ENCODE measurements at regions not wholly inside any gene's neighbourhood (a gene's known extent, or its start where the extent isn't known, plus 50 kb on each side); places are given as distances from the start of the nearest gene placed in this dataset.

DNA sequence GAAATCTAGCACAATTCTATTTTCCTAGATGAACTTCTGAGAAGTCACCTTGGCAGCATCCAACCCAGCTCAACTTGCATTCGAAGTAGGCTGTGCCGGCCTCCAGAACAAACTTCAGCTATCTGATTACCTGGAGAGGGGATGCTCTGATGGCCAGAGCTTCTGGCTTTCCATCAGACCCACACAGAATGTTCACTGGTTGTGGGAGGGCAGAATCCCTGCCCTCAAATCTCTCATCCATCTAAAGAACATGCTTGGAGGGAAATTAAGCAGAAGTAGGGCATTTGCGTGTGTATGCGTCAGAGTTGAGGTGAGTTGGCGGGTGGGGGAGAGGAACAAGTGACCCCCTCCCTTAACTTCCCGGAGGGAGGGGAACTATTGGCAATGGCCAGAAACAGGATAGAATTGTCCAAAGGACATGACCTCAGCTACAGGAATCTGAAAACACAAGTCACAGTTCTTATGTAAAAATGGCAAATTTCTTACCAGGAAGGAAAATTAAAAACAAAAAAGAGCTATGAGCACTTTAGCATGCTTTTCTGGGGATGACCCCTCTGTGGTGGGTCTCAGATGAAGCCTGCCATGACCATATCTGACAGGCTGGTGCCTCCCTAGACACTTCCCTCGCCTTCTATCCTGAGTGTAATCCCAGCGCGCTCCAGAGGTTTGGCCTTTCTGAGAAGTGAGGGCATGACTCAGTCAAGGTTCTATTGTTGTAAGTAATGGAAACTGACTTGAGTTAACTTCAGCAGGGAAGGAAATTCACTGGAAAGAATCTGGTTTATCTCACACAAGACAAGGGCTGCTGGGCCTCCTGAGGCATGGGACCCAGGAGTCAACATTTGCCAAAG, 278.8 kb downstream of the RPS24 start:
- DNase-seq (ENCODE audit: low read depth in 2 of 3, low spot score in 1 of 3), result no peak

DNA sequence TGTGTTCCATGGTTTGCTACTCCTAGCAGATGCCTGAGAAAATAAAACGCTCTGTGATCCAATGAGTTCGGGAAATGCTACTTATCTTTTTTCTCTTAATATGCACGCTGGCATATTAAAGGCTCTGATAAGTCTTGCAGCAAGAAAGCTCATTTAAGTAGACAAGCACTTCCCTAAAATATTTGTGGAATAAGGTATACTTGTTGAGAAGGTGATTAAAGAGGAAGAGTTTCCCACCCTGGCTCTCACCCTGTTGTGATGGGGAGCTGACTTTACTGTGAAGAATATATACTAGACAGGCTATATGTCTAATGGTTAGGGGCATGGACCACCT, 279.4 kb downstream of the RPS24 start:
- DNase-seq (ENCODE audit: low read depth in 2 of 3, low spot score in 1 of 3), result no peak

DNA sequence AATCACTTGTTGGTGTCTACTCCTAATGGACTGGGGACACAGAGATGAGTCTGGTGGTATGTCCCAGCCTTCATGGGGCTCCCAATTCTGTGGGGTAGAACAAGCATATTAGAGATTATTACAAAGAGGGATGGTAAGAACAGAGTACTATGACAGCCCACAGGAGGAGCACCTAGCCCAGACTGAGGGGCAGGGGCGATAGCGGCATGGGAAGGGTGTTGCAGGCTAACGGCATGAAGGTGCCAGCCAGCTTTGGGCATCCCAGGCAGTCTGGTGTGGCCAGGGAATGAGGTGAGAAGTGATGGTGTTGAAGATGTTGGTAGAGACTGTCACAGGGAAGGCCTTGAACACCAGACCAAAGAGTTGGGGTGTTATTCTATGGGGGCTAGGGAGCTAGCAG, 280.0 kb downstream of the RPS24 start:
- no peak for DNase-seq (ENCODE audit: low read depth in 2 of 3, low spot score in 1 of 3)

DNA sequence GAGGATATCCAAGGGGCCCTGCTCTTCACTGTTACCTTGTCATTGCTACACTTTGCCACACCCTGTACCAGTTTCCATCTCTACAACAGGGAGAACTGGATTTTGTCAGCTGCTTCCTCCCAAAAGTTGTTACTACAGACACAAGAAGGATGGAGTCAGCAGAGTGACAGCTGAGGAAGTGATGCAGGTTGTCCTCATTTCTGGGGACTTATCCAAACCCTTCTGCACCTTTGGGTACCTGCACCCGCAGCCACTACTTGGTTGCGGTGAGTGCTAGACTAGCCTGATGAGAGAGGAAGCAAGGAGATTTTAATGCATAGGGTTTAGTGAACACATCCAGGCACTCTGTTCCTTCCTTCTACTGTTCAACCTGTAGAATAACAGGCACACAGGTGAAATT, 281.0 kb downstream of the RPS24 start:
- DNase-seq (ENCODE audit: low read depth in 2 of 3, low spot score in 1 of 3), result no peak

DNA sequence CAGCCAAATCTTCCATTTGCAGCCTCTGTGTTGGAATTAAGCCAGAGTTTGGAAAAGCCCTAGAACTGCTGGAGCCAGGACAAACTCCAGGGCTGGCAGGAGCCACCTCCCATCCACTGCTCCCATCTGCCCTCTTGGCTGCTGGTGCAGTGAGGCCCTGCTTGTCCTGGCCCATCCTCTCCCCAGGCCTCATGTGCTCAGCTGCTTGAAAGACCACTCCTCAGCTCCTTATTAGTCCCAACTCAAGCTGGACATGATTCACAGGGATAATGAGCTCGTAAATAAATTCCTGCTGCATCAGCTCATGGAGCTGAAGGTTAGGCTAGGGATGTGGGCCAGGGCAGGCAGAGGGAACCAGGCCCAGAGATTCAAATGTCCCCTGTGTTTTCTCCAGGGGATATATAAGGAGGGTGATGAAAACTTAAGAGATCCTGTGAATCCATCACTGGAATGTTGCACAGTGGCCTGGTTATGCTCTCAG, 282.8 kb downstream of the RPS24 start:
- DNase-seq (ENCODE audit: low read depth in 2 of 3, low spot score in 1 of 3), result no peak

DNA sequence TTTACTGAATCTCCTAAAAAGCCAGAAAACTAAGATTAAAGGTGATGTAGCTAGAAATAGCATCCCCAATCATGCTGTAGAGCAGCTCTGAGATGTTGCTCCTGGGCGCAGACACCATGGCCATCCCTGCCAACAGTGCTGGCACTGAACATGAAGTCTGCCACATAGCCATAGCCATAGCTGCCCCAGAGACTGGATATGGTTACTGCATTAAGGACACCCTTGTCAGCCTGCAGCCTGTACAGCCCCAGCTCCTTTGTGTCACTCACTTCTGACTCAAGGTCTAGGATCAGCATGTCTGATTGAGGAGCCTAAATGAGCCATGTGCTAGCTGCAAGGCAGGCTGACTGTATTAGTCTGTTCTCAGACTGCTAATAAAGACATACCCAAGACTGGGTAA, 284.6 kb downstream of the RPS24 start:
- DNase-seq (ENCODE audit: low read depth in 2 of 3, low spot score in 1 of 3), result no peak

DNA sequence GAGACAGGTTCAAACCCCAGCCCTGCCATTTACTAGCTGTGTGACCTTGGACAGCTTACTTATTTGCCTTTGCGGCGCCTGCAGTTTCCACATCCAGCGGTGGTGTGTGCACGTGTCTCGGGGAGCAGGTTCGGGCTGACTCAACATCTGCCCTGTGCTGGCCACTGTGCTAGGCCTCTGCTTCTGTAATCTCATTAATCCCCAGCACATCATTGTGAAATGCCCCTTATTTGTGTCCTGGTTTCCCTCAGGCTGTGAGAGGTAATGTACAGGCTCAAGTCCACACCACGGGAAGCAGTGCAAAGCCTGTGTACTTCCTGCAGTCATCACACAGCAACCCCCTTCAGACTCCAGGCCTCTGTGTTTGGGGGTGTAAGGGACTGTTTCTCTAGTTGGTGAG, 285.7 kb downstream of the RPS24 start:
- no peak for DNase-seq (ENCODE audit: low read depth in 2 of 3, low spot score in 1 of 3)

DNA sequence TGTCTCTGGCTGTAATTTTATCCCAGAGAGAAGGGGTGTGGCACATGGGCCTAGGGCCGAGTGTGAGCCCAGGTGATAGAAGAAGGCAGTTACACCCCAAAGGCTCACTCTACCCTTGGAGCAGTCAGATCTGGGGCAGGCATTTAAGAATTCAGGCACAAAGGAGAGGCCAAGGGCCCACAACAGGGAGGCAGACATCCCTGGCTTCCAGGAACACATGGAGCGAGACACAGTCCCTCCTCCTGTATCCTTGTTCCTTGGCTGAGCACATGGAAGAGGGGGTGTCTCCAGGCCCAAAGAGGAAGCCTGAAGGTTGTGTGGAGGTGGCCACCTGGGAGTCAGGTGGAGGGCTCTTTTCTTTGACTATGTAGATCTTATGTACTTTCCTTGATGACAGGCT, 286.2 kb downstream of the RPS24 start:
- DNase-seq (ENCODE audit: low read depth in 2 of 3, low spot score in 1 of 3), result no peak

DNA sequence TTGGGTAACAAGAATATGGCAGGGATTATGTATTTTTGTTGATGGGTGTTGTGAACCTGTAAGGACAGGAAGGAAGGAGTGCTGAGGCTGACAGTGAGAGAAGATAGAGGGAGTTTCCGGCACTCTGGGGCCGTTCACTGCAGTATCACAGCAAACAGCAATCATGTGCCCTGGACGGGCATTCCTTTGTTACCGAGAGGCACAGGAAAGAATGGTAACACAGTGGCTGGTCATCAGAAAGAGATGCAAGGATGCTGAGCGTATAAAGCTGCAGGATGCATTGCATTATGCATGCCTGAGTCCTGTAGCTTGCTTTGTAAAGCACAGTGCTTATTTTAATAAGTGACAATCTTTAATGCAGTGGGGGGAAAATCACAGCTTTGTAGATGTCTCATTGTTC, 286.8 kb downstream of the RPS24 start:
- DNase-seq (ENCODE audit: low read depth in 2 of 3, low spot score in 1 of 3), result no peak

DNA sequence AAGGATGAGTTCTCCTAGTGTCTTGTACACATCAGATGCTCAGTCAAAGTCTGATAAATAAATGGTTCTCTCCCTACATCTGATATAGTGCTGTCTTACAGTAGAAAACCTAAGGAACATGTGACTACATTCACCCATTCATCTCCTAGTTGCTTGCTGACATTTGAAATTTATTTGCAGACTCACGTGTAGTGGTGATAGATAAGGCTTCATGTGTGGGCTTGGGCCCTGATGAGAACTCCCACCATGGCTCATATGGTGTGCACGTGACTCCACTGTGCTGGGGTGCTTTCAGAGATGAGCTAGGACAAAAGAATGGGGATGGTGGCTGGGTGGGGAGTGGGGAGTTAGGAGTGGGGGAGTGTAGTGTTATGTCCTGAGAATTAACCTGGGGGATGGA, 287.3 kb downstream of the RPS24 start:
- no peak for DNase-seq (ENCODE audit: low read depth in 2 of 3, low spot score in 1 of 3)

DNA sequence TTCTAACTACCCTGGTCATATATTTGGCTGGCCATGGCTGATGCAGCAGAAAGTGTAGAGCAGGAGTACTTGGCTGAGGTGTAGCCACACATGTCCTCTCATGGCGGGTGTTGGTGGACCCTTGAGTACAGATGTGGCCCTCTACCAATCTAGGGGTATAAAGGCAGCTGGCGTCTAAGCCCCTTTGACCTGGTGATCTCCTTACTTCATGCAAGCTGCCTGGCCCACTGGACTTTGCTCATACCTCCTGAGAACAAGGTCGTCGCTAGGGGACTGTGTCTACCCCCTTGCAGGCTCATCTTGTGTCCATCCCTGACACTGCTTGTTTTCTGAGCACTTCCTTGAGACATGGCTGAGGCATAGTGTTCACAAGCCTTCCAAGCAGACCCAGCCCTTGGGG, 287.8 kb downstream of the RPS24 start:
- no peak for DNase-seq (ENCODE audit: low read depth in 2 of 3, low spot score in 1 of 3)

DNA sequence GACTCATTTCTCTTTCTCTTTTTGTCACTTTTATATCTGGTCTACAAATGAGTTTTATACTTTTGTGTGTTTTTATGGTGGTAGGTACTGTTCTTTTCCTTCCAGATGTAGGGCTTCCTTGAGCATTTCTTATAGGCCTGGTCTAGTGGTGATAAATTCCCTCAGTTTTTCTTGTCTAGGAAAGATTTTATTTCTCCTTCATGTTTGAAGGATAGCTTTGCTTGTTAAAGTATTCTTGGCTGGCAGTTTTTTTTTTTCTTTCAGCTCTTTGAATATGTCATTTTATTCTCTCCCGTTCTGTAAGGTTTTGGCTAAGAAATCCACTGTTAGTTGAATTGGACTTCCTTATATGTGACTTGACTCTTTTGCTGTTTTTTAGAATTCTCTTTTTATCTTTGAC, 292.7 kb downstream of the RPS24 start:
- DNase-seq (ENCODE audit: low read depth in 2 of 3, low spot score in 1 of 3), result no peak

DNA sequence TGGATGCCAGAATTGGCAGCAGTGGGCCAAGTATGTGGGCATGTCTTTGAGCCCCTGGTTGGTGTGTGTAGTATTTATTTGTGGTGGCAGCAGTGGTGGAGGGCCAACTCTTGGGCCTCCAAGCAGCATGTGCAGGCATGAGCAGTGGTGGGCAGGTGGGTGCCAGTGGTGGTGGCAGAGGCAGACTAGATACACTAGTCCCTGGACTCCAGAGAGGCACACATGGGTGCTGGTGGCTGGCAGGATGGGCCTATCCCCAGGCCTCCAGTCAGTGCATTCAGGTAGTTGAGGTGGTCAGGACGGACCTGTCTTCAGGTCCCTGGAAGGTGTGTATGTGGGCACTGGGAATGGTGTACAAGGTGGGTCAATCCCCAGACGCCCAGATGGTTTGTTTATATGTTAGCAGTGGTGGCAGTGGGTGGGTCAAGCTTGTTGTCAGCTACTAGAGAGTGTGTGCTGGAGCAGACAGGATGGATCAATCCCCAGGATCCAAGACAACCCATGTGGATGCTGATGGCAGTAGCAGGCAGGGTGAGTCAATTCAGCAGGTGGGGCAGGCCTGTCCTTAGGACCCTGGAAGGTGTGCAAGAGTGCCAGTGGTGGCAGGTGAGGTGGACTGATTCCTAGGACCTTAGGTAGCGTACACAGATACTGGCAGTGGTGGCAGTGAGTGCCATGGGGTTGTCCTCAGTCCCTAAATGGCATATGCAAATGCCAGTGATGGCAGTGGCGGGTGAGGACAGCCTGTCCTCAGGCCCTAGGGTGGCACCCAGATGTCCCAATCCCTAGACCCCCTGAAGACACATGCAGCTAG, 294.3 kb downstream of the RPS24 start:
- DNase-seq (ENCODE audit: low read depth in 2 of 3, low spot score in 1 of 3), result no peak

DNA sequence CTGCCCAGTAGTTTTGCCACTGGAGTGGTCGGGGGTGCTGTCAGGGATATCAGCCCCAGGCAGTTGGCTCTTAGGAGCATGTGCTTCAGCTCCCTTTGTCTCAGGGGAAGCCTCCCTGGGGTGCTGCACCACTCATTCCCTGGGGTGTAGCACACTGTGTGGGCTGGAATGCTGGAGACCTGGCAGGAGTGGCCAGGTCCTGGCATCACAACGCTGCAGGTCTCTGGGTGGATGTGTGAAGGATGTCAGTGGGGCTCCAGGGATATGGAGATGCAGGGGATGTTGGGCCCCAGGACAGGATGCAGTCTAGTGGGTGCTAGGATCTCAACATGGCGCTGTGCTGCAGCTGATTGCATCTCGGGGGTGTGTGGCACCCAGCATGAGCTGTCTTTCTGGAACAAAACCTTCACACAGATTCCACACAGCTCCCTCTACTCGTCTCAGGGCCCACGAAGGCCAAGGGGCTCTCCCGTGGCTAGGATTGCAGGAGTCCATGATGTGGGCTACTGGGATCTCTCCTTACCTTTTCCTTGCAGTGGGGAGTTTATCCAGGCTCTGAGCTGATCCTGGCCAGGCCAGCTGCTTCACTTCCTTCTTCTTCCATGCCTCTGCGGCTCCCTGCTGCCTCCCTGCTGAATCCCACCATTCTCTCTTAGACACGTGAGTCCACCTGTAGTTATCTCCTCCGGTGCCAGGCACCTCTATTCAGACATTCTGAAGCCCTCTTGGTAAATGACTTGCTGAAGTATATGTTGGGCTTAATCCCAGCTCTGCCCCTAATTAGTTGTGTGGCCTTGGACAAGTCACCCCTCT, 295.1 kb downstream of the RPS24 start:
- DNase-seq (ENCODE audit: low read depth in 2 of 3, low spot score in 1 of 3), result no peak

DNA sequence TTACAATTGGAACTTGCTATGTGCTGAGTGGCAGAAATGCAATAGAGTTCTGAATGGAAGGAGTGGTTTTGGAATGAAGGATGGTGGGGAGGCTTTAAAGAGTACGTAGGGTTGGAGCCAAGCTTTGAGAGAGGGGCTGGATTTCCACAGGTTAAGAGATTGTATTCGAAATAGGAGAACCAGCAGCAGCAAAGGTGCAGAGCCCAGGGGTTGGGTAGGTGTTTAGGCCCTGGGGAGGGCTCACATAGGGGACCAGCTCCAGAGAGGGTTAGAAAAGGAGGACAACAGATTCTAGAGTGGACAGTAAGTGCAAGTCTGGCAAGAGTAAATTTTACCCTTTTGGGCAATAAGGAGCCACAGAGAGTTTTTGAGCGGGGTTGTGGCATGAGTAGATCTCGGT, 297.2 kb downstream of the RPS24 start:
- no peak for DNase-seq (ENCODE audit: low read depth in 2 of 3, low spot score in 1 of 3)

DNA sequence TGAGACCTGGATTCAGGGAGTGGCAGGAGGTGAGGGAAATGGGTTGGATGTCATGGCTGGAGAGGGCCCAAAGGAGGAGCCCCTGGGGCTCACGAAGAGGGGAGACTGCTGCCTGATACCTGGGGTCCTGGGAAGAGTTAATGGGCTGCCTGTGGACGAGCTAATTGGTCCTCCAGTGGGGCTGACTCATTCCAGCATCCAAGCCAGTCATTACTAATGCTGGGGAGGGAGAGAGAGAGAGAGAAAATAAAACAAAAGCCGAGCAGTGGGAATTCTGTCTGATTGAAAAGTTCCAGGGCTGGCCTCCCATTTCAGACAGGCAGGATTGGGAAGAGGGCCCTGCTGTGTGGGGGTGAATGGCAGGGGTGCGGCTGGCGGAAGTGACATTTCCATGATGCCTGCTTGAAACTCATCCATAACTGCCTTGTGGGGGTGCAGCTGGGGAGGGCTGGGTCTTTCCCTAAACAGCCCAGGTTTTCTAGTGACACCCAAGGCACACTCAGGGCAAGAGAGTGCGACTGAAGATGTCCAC, 297.8 kb downstream of the RPS24 start:
- no peak for DNase-seq (ENCODE audit: low read depth in 2 of 3, low spot score in 1 of 3)

DNA sequence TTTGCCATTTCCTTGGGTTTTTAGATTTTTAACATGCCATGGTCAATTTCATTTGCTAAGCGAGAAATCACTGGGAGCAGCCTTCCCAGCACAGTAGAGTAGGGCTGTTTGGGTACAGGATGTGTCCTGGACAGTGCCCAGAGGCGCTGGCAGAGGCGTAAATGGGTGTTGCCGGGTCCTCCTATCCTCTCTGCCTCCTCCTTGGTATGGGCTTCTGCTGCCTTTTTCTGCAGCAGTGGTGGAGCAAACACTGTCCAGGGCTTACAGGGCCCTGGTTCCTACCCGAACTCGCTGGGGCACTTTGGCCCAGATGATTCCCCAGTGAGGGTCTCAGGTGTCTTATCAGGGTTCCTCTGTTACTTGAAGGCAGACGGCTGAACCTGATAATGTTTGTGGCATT, 298.3 kb downstream of the RPS24 start:
- DNase-seq (ENCODE audit: low read depth in 2 of 3, low spot score in 1 of 3), result no peak

DNA sequence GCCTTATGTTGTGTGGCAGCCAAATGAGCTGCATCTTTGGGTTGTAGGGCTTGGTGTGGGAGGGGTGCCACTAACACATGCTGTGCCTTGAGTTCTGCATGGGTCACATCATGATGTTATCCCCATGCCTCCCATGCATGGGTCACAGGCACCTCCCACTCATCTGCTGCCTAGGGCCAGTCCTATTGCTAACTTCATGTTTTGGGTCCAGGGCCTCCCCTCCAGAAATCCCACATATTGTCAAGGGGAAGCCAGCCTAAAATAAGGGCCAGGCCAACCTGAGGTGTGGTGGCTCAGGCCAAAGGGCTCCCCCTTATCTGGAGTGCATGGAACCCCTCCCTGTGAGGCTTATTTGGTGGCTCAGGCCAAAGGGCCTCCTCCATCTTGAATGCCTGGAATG, 299.0 kb downstream of the RPS24 start:
- DNase-seq (ENCODE audit: low read depth in 2 of 3, low spot score in 1 of 3), result no peak

DNA sequence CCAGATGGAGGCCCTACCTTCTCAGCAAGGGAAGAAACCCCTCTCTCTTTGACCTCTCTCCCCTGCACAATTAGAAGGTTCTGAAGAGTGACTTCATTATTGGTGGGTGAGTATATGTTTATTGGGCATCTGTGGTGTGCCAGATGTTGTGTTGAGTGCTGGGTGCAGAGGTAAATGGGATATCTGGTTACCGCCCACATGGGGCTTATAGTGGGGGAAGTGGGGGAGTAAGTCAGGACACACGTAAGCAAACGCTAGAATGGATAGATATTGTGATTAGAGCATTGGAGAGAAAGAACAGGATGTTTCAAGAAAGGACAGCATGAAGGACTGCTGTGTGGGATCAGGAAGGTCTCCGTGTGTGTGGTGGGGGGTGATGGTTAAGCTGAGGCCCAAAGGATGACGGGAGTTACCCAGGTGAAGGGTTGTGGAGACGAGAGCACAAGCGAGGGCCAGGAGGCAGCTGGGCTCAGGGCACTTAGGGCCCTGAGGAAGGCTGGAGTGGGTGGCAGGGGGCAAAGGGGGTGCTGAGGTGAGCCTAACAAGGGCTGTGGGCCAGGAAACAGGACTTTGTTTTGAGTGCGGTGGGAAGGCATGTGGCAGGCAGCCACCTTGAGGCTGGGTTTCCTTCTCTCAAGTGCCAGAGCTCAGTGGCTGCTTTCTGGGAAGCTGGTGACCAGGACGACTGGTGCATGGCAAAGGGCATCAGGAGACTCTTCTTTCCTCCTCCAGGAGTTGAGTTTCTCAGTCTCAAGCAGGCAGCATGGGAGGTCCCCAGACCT, 299.9 kb downstream of the RPS24 start:
- DNase-seq (ENCODE audit: low read depth in 2 of 3, low spot score in 1 of 3), result no peak

DNA sequence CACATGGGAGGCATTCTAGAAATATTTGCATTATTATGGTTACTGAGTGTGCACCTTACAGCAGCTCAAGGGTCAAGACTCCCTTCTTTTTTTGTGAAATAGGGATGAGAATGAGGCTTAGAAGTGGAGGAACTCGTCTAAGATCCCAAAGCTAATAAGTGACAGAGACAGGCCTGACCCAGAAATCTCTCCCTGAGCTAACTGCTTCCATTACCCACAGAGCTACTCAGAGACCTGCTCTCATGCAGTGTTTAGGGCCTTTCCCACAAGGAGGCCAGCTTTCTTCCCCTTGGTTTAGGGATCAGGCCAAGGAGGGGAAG, 301.7 kb downstream of the RPS24 start:
- no peak for DNase-seq (ENCODE audit: low read depth in 2 of 3, low spot score in 1 of 3)

All from stimulated activated CD4-positive, alpha-beta T cell treated with anti-CD3 and anti-CD28 coated beads, Interleukin-12 subunit alpha, Interleukin-12 subunit beta, amount 100 ng/mL, for 48 hours (primary cell).